UCSD-AML1 (cell line): ENCODE measurements at regions not wholly inside any gene's neighbourhood (a gene's known extent, or its start where the extent isn't known, plus 50 kb on each side); places are given as distances from the start of the nearest gene placed in this dataset.

Experiments
- DNase-seq: peaks from one replicate; lab custom pipeline; 2025; ENCODE audit not compliant: unreplicated experiment; lab: John Stamatoyannopoulos, UW

- DNase-seq: no peak
These were observed 65.6 kb upstream of the CTSO start for GRCh38 chr4:156019246-156019645.

DNA sequence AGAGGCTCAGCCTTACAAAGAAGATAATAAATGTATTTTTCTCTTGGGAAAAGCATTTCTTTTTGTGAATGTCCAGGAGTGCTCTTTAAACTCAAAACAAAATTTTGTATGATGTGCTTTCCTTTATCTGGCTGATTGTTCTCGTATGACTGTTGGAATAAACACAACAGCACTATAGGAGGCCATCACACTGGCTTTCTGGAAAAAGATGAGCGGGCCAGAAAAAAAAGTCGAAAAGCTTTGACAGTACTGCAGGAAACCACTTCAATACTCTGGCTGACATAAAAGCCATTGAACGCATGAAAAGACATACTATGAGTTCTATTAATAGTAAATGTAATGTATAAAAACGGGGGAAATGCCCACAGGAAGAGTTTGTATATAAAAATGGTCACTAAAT, 64.7 kb upstream of the CTSO start:
- DNase-seq: no peak

DNA sequence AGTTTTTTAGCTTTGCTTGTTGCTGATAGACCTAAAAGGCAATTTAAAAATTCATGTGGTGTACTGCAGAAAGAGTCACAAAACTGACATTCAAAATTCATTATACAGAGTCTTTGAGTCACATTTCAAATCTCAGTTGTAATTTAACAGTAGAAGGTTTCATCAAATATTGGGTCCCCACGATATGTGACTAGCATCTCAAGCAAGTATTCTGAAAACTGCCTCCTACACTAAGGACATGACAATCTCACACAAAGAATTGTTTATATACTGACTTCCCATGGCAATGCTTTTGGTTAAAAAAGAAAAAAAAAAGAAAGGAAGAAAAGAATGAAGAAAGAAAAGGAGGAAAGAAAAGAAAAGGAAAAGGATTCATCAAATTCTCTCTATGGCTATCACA, 62.1 kb upstream of the CTSO start:
- no peak for DNase-seq

- DNase-seq: no peak
These were observed 52.5 kb upstream of the CTSO start for GRCh38 chr4:156006192-156006591.
